Cardiac muscle cell (in vitro differentiated cells and primary cell): ENCODE measurements at regions not wholly inside any gene's neighbourhood (a gene's known extent, or its start where the extent isn't known, plus 50 kb on each side); places are given as distances from the start of the nearest gene placed in this dataset.

Source experiments
- DNase-seq, 2 donors: peaks; one replicate each; pipeline versions ENCODE4 v3.0.0 to v3.0.0-alpha.2; 2010 to 2017; ENCODE audit warnings: low read depth in 1 of 2, low spot score in 1 of 2
- H3K27ac ChIP-seq: fragments of 200-600 bp; sonication (generic); 2 replicates; pipeline ENCODE4 v1.5.1; 2016
- H3K27me3 ChIP-seq: fragments of 200-600 bp; sonication (generic); 2 replicates; pipeline ENCODE4 v1.6.0; 2016; ENCODE audit warnings: control low read depth
- H3K36me3 ChIP-seq: fragments of 200-600 bp; sonication (generic); 2 replicates; pipeline ENCODE4 v1.5.1; 2016; ENCODE audit warnings: control low read depth
- H3K4me1 ChIP-seq: fragments of 200-600 bp; sonication (generic); 2 replicates; pipeline ENCODE4 v1.8.1; 2017; ENCODE audit warnings: low read depth, mild to moderate bottlenecking, mixed run types
- H3K4me3 ChIP-seq: fragments of 200-600 bp; sonication (generic); 2 replicates; pipeline ENCODE4 v1.5.1; 2016; ENCODE audit warnings: mild to moderate bottlenecking
- H3K9me3 ChIP-seq: fragments of 200-600 bp; sonication (generic); 2 replicates; pipeline ENCODE4 v1.5.1; 2017; ENCODE audit warnings: low read depth, mild to moderate bottlenecking, control low read depth
- TF ChIP-seq, protein P1 (sequence below): IDR thresholded peaks from 2 replicates; pipeline ENCODE4 v1.5.1; 2012; ENCODE audit warnings: low read depth, mild to moderate bottlenecking, low read length

DNA sequence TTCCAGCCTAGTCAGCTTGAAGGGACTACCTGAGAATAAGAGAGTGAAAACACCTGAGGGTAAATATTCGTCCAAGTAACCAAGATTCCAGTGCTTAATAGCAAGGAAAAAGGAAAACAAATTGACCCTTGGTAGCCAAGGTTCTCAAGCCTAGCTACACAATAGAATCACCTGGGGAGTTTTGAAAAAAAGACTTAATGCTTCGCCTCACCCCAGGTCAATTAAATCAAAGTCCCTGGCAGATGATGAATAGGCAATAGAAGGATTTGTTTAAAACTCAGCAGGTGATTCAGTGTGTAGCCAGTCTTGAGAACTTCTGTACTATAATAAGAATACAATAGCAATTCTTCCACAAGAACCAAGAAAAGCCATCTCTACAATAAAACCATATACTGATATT lies 500.2 kb downstream of the XIRP2 start:
- H3K27me3 ChIP-seq = no peaks in the 10 kb centered on the region
- TF ChIP-seq, protein P1, sequence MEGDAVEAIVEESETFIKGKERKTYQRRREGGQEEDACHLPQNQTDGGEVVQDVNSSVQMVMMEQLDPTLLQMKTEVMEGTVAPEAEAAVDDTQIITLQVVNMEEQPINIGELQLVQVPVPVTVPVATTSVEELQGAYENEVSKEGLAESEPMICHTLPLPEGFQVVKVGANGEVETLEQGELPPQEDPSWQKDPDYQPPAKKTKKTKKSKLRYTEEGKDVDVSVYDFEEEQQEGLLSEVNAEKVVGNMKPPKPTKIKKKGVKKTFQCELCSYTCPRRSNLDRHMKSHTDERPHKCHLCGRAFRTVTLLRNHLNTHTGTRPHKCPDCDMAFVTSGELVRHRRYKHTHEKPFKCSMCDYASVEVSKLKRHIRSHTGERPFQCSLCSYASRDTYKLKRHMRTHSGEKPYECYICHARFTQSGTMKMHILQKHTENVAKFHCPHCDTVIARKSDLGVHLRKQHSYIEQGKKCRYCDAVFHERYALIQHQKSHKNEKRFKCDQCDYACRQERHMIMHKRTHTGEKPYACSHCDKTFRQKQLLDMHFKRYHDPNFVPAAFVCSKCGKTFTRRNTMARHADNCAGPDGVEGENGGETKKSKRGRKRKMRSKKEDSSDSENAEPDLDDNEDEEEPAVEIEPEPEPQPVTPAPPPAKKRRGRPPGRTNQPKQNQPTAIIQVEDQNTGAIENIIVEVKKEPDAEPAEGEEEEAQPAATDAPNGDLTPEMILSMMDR = no peak
- no peaks in the 10 kb centered on the region for H3K36me3 ChIP-seq
- no peak overlapping the region for H3K27ac ChIP-seq
- no peaks in the 10 kb centered on the region for H3K9me3 ChIP-seq
- no peak overlapping the region for H3K4me3 ChIP-seq
- DNase-seq = no peak
- H3K4me1 ChIP-seq = no peaks in the 10 kb centered on the region

DNA sequence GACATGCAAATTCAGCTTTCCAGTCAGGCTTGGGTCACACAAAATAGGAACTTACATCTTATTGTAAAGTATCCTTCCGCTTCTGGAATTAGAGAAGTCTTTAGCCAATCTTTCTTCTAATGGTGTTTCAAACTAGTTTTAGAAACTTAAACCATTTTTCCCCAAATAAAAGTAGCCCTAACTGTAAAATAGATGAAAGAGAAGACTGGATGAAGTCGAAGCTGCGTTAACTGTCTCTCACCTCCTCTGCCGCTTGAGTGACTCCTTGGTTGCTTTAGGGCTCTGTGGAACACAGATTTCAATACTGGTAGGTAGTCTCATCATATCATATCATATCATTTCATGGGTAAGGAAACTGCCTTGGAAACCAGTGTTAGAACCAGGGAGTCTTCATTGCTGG lies 498.4 kb downstream of the XIRP2 start:
- Histone ChIP-seq H3K9me3 (no peaks in the 10 kb centered on the region), H3K36me3 (no peaks in the 10 kb centered on the region), H3K27ac (no peak overlapping the region), H3K4me3 (no peak overlapping the region), H3K4me1 (no peaks in the 10 kb centered on the region), H3K27me3 (no peaks in the 10 kb centered on the region)
- TF ChIP-seq, protein P1 = no peak
- DNase-seq = peak in 1 of 2 donors; percentile 9

DNA sequence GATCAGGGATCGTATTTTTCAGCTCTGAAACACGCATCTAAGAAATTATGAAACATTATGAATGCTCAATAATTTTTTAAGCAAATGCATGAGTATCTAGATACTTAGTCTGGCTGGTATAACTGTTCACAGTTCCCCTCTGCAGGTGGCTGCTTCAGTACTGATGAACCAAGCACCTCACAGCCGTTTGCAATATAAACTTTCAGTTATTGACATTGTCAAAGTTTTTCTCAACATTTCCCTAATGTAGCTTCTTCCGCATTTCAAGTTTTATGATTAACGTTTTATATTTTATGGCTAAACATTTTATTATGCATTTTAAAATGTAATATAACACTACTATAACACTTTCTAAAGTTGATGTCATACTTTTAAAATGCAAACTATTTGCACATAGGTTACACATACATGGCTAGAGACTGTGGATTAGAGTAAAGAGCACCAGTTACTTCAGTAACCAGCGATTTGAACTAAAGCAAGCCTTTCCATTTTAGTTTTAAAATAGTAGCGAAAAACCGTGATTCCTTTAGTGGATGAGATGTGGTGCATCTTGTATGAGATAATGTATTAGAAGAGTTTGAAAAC lies 495.4 kb downstream of the XIRP2 start:
- H3K4me3 ChIP-seq = no peak overlapping the region
- H3K9me3 ChIP-seq = no peaks in the 10 kb centered on the region
- H3K27ac ChIP-seq = no peak overlapping the region
- no peaks in the 10 kb centered on the region for H3K27me3 ChIP-seq
- TF ChIP-seq, protein P1 = no peak
- DNase-seq = no peak
- H3K36me3 ChIP-seq = no peaks in the 10 kb centered on the region
- no peaks in the 10 kb centered on the region for H3K4me1 ChIP-seq

DNA sequence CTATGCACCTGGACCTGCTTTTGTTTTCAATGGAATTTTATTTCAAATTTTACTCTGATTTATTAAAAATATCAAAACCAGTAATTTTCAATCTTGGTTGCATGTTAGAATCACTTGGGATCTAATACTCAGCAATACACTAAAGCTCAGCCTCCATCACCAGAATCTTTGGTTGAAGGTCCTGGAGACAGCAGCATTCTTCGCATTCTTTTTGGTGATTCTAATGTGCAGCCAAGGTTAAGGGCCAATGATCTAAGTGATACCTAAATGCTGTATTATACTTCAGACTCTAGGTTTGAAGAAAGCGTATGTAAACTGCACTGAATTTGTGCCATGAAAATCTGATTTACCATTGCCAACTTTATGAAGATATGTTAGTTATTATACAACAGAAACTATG lies 493.1 kb downstream of the XIRP2 start:
- Histone ChIP-seq H3K4me3 (no peak overlapping the region), H3K27ac (no peak overlapping the region), H3K36me3 (no peaks in the 10 kb centered on the region), H3K27me3 (no peaks in the 10 kb centered on the region), H3K9me3 (no peaks in the 10 kb centered on the region), H3K4me1 (no peaks in the 10 kb centered on the region)
- TF ChIP-seq, protein P1 = no peak
- DNase-seq = peak in 1 of 2 donors; percentile 3

DNA sequence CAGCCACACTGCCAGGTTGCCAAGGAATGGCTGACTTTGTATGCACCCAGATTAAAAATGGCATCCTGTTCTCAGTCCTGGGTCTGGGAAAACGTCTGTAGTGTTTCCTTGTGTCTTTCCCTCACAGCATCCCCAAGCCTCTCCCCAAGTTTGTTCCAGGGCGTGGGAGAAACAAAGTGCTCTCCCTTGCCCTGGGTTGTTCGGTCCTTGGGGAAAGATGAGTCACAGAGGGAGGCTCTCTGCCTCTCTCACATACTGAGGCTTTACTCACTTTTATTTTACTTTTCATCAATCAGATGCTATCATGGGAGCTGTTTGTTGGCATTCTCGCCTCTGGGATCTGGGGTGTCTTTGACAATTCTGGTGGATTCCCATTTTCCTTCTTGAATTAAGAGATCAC lies 492.3 kb downstream of the XIRP2 start:
- H3K9me3 ChIP-seq = no peaks in the 10 kb centered on the region
- no peak overlapping the region for H3K4me3 ChIP-seq
- no peak for DNase-seq
- TF ChIP-seq, protein P1 = no peak
- H3K4me1 ChIP-seq = no peaks in the 10 kb centered on the region
- no peak overlapping the region for H3K27ac ChIP-seq
- H3K36me3 ChIP-seq = no peaks in the 10 kb centered on the region
- no peaks in the 10 kb centered on the region for H3K27me3 ChIP-seq

DNA sequence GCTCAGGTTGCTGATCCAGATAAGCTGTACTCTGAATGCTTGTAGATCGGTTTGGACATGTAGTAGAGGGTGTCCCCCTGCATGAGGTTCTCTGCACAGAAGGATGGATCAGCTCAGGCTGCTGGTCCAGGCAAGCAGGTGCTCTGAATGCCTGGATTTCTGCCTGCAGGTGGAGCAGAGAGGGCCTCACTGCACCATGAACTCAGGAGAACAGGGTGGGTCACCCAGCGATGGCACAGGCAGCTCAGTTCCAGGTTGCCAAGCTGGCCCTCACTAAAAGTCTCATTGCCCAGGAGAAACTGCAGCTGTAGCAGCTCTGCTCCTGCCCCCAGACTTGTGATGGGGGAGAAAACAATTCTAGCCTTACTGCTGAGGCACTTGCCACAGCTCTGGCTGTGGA lies 491.8 kb downstream of the XIRP2 start:
- no peak overlapping the region for H3K4me3 ChIP-seq
- TF ChIP-seq, protein P1 = no peak
- no peak overlapping the region for H3K27ac ChIP-seq
- H3K4me1 ChIP-seq = no peaks in the 10 kb centered on the region
- H3K27me3 ChIP-seq = no peaks in the 10 kb centered on the region
- no peaks in the 10 kb centered on the region for H3K36me3 ChIP-seq
- no peak for DNase-seq
- H3K9me3 ChIP-seq = no peaks in the 10 kb centered on the region
